ENCODE measurements at regions not wholly inside any gene's neighbourhood (a gene's known extent, or its start where the extent isn't known, plus 50 kb on each side); places are given as distances from the start of the nearest gene placed in this dataset.

- CTCF ChIA-PET = interaction anchor here (0.6 kb wide), 1 partner anchor 189 kb away, joined by 3 read pairs; no protein-coding TSS in a partner anchor
- H3K27ac ChIP-seq (ENCODE audit: low read depth in 2 of 2, low read length in 1 of 2) = no peak overlapping the region
- no peak overlapping the region for H3K4me2 ChIP-seq
- POLR2A ChIA-PET = no interaction called here
- no peaks in the 10 kb centered on the region for H3K9me2 ChIP-seq
- no peaks in the 10 kb centered on the region for H3K36me3 ChIP-seq (replicated peaks in 1 of 2; ENCODE audit: control insufficient read depth in 1 of 2, insufficient read depth in 2 of 2, low read length in 1 of 2)
- no peaks in the 10 kb centered on the region for H3F3A ChIP-seq (replicated peaks; ENCODE audit: insufficient read depth)
- no peak for DNase-seq
- H3K4me1 ChIP-seq (ENCODE audit: control insufficient read depth in 1 of 2, insufficient read depth in 2 of 2, low read depth in 1 of 2, low read length in 1 of 2) = no peaks in the 10 kb centered on the region
- no peak overlapping the region for H3K9ac ChIP-seq
- no peaks in the 10 kb centered on the region for H3K79me2 ChIP-seq (ENCODE audit: insufficient read depth)
- H3K4me3 ChIP-seq (ENCODE audit: low read depth in 2 of 2, low read length in 1 of 2) = no peak overlapping the region
- TF ChIP-seq RFX5 (IDR thresholded peaks at IDR 0.05; ENCODE audit: low read length) = no peak
- TF ChIP-seq, protein P1, sequence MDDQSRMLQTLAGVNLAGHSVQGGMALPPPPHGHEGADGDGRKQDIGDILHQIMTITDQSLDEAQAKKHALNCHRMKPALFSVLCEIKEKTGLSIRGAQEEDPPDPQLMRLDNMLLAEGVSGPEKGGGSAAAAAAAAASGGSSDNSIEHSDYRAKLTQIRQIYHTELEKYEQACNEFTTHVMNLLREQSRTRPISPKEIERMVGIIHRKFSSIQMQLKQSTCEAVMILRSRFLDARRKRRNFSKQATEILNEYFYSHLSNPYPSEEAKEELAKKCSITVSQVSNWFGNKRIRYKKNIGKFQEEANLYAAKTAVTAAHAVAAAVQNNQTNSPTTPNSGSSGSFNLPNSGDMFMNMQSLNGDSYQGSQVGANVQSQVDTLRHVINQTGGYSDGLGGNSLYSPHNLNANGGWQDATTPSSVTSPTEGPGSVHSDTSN (IDR thresholded peaks at IDR 0.05) = no peak
- TF ChIP-seq FOSL2 (IDR thresholded peaks at IDR 0.05; ENCODE audit: borderline replicate concordance, low read depth) = no peak
- no peak for TF ChIP-seq RXRA (IDR thresholded peaks at IDR 0.05; ENCODE audit: borderline replicate concordance, low read depth)
- TF ChIP-seq, protein P2, sequence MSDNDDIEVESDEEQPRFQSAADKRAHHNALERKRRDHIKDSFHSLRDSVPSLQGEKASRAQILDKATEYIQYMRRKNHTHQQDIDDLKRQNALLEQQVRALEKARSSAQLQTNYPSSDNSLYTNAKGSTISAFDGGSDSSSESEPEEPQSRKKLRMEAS (IDR thresholded peaks at IDR 0.05; ENCODE audit: low read depth) = no peak
- TF ChIP-seq RAD21 (IDR thresholded peaks at IDR 0.05; ENCODE audit: low read length) = no peak
- TF ChIP-seq FOXJ3 (CRISPR knock-in tag; IDR thresholded peaks at IDR 0.05) = no peak
- no peak for TF ChIP-seq NRF1 (IDR thresholded peaks at IDR 0.05; ENCODE audit: low read depth, low read length)
- no peak for TF ChIP-seq POLR2AphosphoS5 (IDR thresholded peaks at IDR 0.05; ENCODE audit: low read depth, low read length)
- no peak for TF ChIP-seq CHD2 (IDR thresholded peaks at IDR 0.05; ENCODE audit: low read length, partially characterized antibody)
- 0 out of 2 replicates have a peak, but pooled peaks cover 4% of the 10 kb centered on the region for H3K9me3 ChIP-seq
- 0% methylated on average over 1 of the region's 1 CpG for WGBS (ENCODE audit: low lambda C conversion rate)
- no peaks in the 10 kb centered on the region for H4K20me1 ChIP-seq (ENCODE audit: insufficient read depth)
- no peaks in the 10 kb centered on the region for H3K27me3 ChIP-seq (ENCODE audit: insufficient read depth)
- no peak overlapping the region for H2AFZ ChIP-seq (ENCODE audit: low read depth)
Measured at GRCh38 chr4:58602731-58603359, 1492.7 kb upstream of the IGFBP7 start.

GRCh38 chr4:58602022-58602421 lies 1491.8 kb upstream of the IGFBP7 start:
- Histone ChIP-seq H3K9ac (no peak overlapping the region), H3K4me2 (no peak overlapping the region), H3K4me3 (ENCODE audit: low read depth in 2 of 2, low read length in 1 of 2) (no peak overlapping the region), H3K27ac (ENCODE audit: low read depth in 2 of 2, low read length in 1 of 2) (no peak overlapping the region), H3K9me2 (no peaks in the 10 kb centered on the region), H3K4me1 (ENCODE audit: control insufficient read depth in 1 of 2, insufficient read depth in 2 of 2, low read depth in 1 of 2, low read length in 1 of 2) (no peaks in the 10 kb centered on the region), H4K20me1 (ENCODE audit: insufficient read depth) (no peaks in the 10 kb centered on the region), H3K36me3 (replicated peaks in 1 of 2; ENCODE audit: control insufficient read depth in 1 of 2, insufficient read depth in 2 of 2, low read length in 1 of 2) (no peaks in the 10 kb centered on the region), H3K9me3 (no peaks in the 10 kb centered on the region), H3K79me2 (ENCODE audit: insufficient read depth) (no peaks in the 10 kb centered on the region), H3K27me3 (ENCODE audit: insufficient read depth) (no peaks in the 10 kb centered on the region), H2AFZ (ENCODE audit: low read depth) (no peak overlapping the region), H3F3A (replicated peaks; ENCODE audit: insufficient read depth) (no peaks in the 10 kb centered on the region)
- WGBS (ENCODE audit: low lambda C conversion rate) = 18% methylated on average over 1 of the region's 1 CpG
- no peak for DNase-seq
- CTCF ChIA-PET = no interaction called here
- POLR2A ChIA-PET = no interaction called here
- TF ChIP-seq ELF1 (IDR thresholded peaks at IDR 0.05) = no peak
- TF ChIP-seq MXI1 (IDR thresholded peaks at IDR 0.05; ENCODE audit: low read depth, low read length) = no peak
- TF ChIP-seq RAD21 (IDR thresholded peaks at IDR 0.05; ENCODE audit: low read length) = no peak
- TF ChIP-seq TAF1 (IDR thresholded peaks at IDR 0.05; ENCODE audit: borderline replicate concordance, low read depth, low read length) = no peak
- TF ChIP-seq CHD2 (IDR thresholded peaks at IDR 0.05; ENCODE audit: low read length, partially characterized antibody) = no peak
- TF ChIP-seq FOXM1 (IDR thresholded peaks at IDR 0.05; ENCODE audit: low read depth) = no peak
- no peak for TF ChIP-seq JUND (IDR thresholded peaks at IDR 0.05)
- no peak for TF ChIP-seq RXRA (IDR thresholded peaks at IDR 0.05; ENCODE audit: borderline replicate concordance, low read depth)
- no peak for TF ChIP-seq SMC3 (IDR thresholded peaks at IDR 0.05; ENCODE audit: low read depth, low read length)
- no peak for TF ChIP-seq EZH2phosphoT487 (IDR thresholded peaks at IDR 0.05; ENCODE audit: borderline replicate concordance, low read depth)
- no peak for TF ChIP-seq EP300 (IDR thresholded peaks at IDR 0.05; ENCODE audit: borderline replicate concordance in 1 of 2, low read depth in 1 of 2, low read length in 1 of 2)
- no peak for TF ChIP-seq TCF12 (IDR thresholded peaks at IDR 0.05)
- TF ChIP-seq NRF1 (IDR thresholded peaks at IDR 0.05; ENCODE audit: low read depth, low read length) = no peak

Measured in SK-N-SH (cell line).